Neural cell (in vitro differentiated cells): ENCODE measurements at regions not wholly inside any gene's neighbourhood (a gene's known extent, or its start where the extent isn't known, plus 50 kb on each side); places are given as distances from the start of the nearest gene placed in this dataset.

ENCODE experiments used
- H2AFZ ChIP-seq: fragments of 200-600, 300-800 bp; sonication (generic), shearing (Covaris generic); 2 replicates; pipeline ENCODE4 v1.6.0; 2014; ENCODE audit warnings: low read depth, mild to moderate bottlenecking, antibody characterized with exemption, low read length, moderate library complexity
- H3F3A ChIP-seq: fragments of 200-600 bp; shearing (Covaris generic); 2 replicates; pipeline ENCODE4 v1.6.1; 2016; ENCODE audit warnings: mild to moderate bottlenecking, moderate library complexity, mixed read lengths, antibody characterized with exemption, low read length; ENCODE audit not compliant: insufficient read depth, poor library complexity, severe bottlenecking
- H3K27ac ChIP-seq: fragments of 200-600, 300-800 bp; sonication (generic), shearing (Covaris generic); 2 replicates; pipeline ENCODE4 v1.5.1; 2014; ENCODE audit warnings: mild to moderate bottlenecking, low read length, moderate library complexity
- H3K27me3 ChIP-seq: fragments of 300-800, 200-600 bp; sonication (generic), shearing (Covaris generic); 2 replicates; pipeline ENCODE4 v1.6.0; 2014; ENCODE audit warnings: mild to moderate bottlenecking, low read depth, low read length, moderate library complexity; ENCODE audit not compliant: insufficient read depth
- H3K36me3 ChIP-seq: fragments of 300-800, 200-600 bp; sonication (generic), shearing (Covaris generic); 2 replicates; pipeline ENCODE4 v1.5.1; 2014; ENCODE audit warnings: mild to moderate bottlenecking, antibody characterized with exemption, low read length, moderate library complexity; ENCODE audit not compliant: insufficient read depth
- H3K4me2 ChIP-seq: fragments of 300-800, 200-600 bp; sonication (generic), shearing (Covaris generic); 2 replicates; pipeline ENCODE4 v1.6.0; 2014; ENCODE audit warnings: mild to moderate bottlenecking, low read length
- H3K4me3 ChIP-seq: fragments of 300-800, 200-600 bp; sonication (generic), shearing (Covaris generic); 2 replicates; pipeline ENCODE4 v1.5.1; 2014; ENCODE audit warnings: mild to moderate bottlenecking, low read length, moderate library complexity
- H3K79me2 ChIP-seq: fragments of 200-600 bp; shearing (Covaris generic); replicated peaks from 2 replicates; pipeline ENCODE4 v1.6.0; 2014; ENCODE audit warnings: mild to moderate bottlenecking, low read length, moderate library complexity; ENCODE audit not compliant: insufficient read depth
- H3K9ac ChIP-seq: fragments of 300-800, 200-600 bp; sonication (generic), shearing (Covaris generic); 2 replicates; pipeline ENCODE4 v1.6.1; 2016; ENCODE audit warnings: mild to moderate bottlenecking, low read length, mixed read lengths
- H3K9me2 ChIP-seq: fragments of 200-600 bp; shearing (Covaris generic); 2 replicates; pipeline ENCODE4 v1.6.1; 2016; ENCODE audit warnings: mild to moderate bottlenecking, low read length, mixed read lengths; ENCODE audit not compliant: insufficient read depth
- H3K9me3 ChIP-seq: fragments of 200-600, 300-800 bp; sonication (generic), shearing (Covaris generic); 2 replicates; pipeline ENCODE4 v1.6.1; 2016; ENCODE audit warnings: mild to moderate bottlenecking, mixed run types, low read length, moderate library complexity, mixed read lengths
- H4K20me1 ChIP-seq: fragments of 200-600 bp; shearing (Covaris generic); 2 replicates; pipeline ENCODE4 v1.6.1; 2016; ENCODE audit warnings: mild to moderate bottlenecking, mixed run types; ENCODE audit not compliant: insufficient read depth
- CTCF ChIP-seq: fragments of 450-650 bp; IDR thresholded peaks from 2 replicates; pipeline ENCODE4 v1.5.1; 2014; ENCODE audit warnings: antibody characterized with exemption, mild to moderate bottlenecking, moderate library complexity; ENCODE audit not compliant: poor library complexity, severe bottlenecking
- EP300 ChIP-seq: fragments of 450-650 bp; conservative IDR thresholded peaks from 2 replicates; pipeline ENCODE4 v1.6.1; 2014; ENCODE audit warnings: antibody characterized with exemption, mild to moderate bottlenecking, moderate library complexity; ENCODE audit not compliant: poor library complexity, severe bottlenecking
- EZH2 ChIP-seq: fragments of 200-600, 300-800 bp; shearing (Covaris generic), sonication (generic); IDR thresholded peaks from 2 replicates; pipeline ENCODE4 v1.6.1; 2014; ENCODE audit warnings: antibody characterized with exemption, low read length, borderline replicate concordance, mild to moderate bottlenecking; ENCODE audit not compliant: insufficient read depth, poor library complexity, severe bottlenecking
- MXI1 ChIP-seq: fragments of 450-650 bp; conservative IDR thresholded peaks from 2 replicates; pipeline ENCODE4 v1.6.1; 2014; ENCODE audit warnings: antibody characterized with exemption, mild to moderate bottlenecking; ENCODE audit not compliant: poor library complexity, severe bottlenecking
- POLR2AphosphoS5 ChIP-seq: IDR thresholded peaks from 2 replicates; pipeline ENCODE4 v1.6.1; 2012
- RAD21 ChIP-seq: fragments of 450-650 bp; conservative IDR thresholded peaks from 2 replicates; pipeline ENCODE4 v1.6.1; 2014; ENCODE audit warnings: antibody characterized with exemption, mild to moderate bottlenecking, moderate library complexity
- REST ChIP-seq: IDR thresholded peaks from 2 replicates; pipeline ENCODE4 v1.6.1; 2012; ENCODE audit warnings: borderline replicate concordance
- SMC3 ChIP-seq: fragments of 450-650 bp; conservative IDR thresholded peaks from 2 replicates; pipeline ENCODE4 v1.6.1; 2014; ENCODE audit warnings: antibody characterized with exemption, mild to moderate bottlenecking, moderate library complexity; ENCODE audit not compliant: poor library complexity
- TAF1 ChIP-seq: IDR thresholded peaks from 2 replicates; pipeline ENCODE4 v1.6.1; 2012; ENCODE audit warnings: low read depth

GRCh38 chr10:84590327-84591193 lies 262.2 kb downstream of the CCSER2 start:
- H3K9ac ChIP-seq: no peak overlapping the region
- no peaks in the 10 kb centered on the region for H4K20me1 ChIP-seq
- TF ChIP-seq RAD21: no peak
- TF ChIP-seq MXI1: no peak
- no peak for TF ChIP-seq TAF1
- TF ChIP-seq SMC3: no peak
- TF ChIP-seq EZH2: no peak
- no peak for TF ChIP-seq CTCF
- no peak for TF ChIP-seq POLR2AphosphoS5
- no peak for TF ChIP-seq EP300
- no peak for TF ChIP-seq REST
- no peaks in the 10 kb centered on the region for H3K79me2 ChIP-seq
- H3K9me2 ChIP-seq: no peaks in the 10 kb centered on the region
- no peaks in the 10 kb centered on the region for H3K27me3 ChIP-seq
- H3K27ac ChIP-seq: no peak overlapping the region
- no peaks in the 10 kb centered on the region for H3F3A ChIP-seq
- H3K4me2 ChIP-seq: no peak overlapping the region
- no peak overlapping the region for H2AFZ ChIP-seq
- no peaks in the 10 kb centered on the region for H3K9me3 ChIP-seq
- no peak overlapping the region for H3K4me3 ChIP-seq
- H3K36me3 ChIP-seq: no peaks in the 10 kb centered on the region

GRCh38 chr10:84593506-84593905 lies 265.1 kb downstream of the CCSER2 start:
- Histone ChIP-seq H2AFZ (no peak overlapping the region), H3K4me3 (no peak overlapping the region), H3K9me3 (no peaks in the 10 kb centered on the region), H3K9me2 (no peaks in the 10 kb centered on the region), H3F3A (no peaks in the 10 kb centered on the region), H3K4me2 (no peak overlapping the region), H3K27me3 (no peaks in the 10 kb centered on the region), H4K20me1 (no peaks in the 10 kb centered on the region), H3K79me2 (no peaks in the 10 kb centered on the region), H3K27ac (no peak overlapping the region), H3K9ac (no peak overlapping the region), H3K36me3 (no peaks in the 10 kb centered on the region)
- TF ChIP-seq RAD21 (no peak), MXI1 (no peak), CTCF (no peak), REST (no peak), SMC3 (no peak), TAF1 (no peak)
